ENCODE measurements at regions not wholly inside any gene's neighbourhood (a gene's known extent, or its start where the extent isn't known, plus 50 kb on each side); places are given as distances from the start of the nearest gene placed in this dataset.

- TF ChIP-seq ZNF560 (tag by site-specific recombination; IDR thresholded peaks at IDR 0.05; ENCODE audit: borderline replicate concordance): no peak
- TF ChIP-seq ZNF335 (tag by site-specific recombination; conservative IDR thresholded peaks at IDR 0.05): no peak
Observed at GRCh38 chr7:20012100-20012499, 205.1 kb downstream of the MACC1 start (continued).

GRCh38 chr7:20010877-20011276 lies 206.3 kb downstream of the MACC1 start:
- H3K9me3 ChIP-seq (ENCODE audit: control insufficient read depth, insufficient read depth, low read depth, low read length): no peaks in the 10 kb centered on the region

GRCh38 chr7:20007510-20007909 lies 209.7 kb downstream of the MACC1 start:
- ChIA-PET POLR2A (no interaction called here), CTCF (interaction anchor here (0.6 kb wide), 2 partner anchors 46 to 97 kb away, joined by 3 to 4 read pairs; no protein-coding TSS in a partner anchor)
- Histone ChIP-seq H3K36me3 (ENCODE audit: control insufficient read depth in 2 of 2, insufficient read depth in 1 of 2, low read length in 2 of 2) (no peaks in the 10 kb centered on the region), H3K4me3 (ENCODE audit: low read depth, low read length) (no peak overlapping the region), H3K4me1 (ENCODE audit: control insufficient read depth, insufficient read depth, low read length) (no peaks in the 10 kb centered on the region), H3K27ac (ENCODE audit: extremely low read depth, low read depth, low read length) (no peak overlapping the region), H3K9me3 (ENCODE audit: control insufficient read depth, insufficient read depth, low read depth, low read length) (no peaks in the 10 kb centered on the region)
- TF ChIP-seq ZNF48 (tag by site-specific recombination; IDR thresholded peaks at IDR 0.05): no peak
- no peak for TF ChIP-seq GLIS1 (tag by site-specific recombination; IDR thresholded peaks at IDR 0.05)
- TF ChIP-seq ZNF513 (tag by site-specific recombination; IDR thresholded peaks at IDR 0.05): no peak
- no peak for TF ChIP-seq TRIM28 (IDR thresholded peaks at IDR 0.05; ENCODE audit: borderline replicate concordance, low read length)
- TF ChIP-seq ZNF184 (tag by site-specific recombination; IDR thresholded peaks at IDR 0.05): no peak
- no peak for TF ChIP-seq ZNF555 (tag by site-specific recombination; conservative IDR thresholded peaks at IDR 0.05)
- no peak for TF ChIP-seq KLF10 (tag by site-specific recombination; IDR thresholded peaks at IDR 0.05)
- no peak for TF ChIP-seq IKZF3 (tag by site-specific recombination; IDR thresholded peaks at IDR 0.05)
- TF ChIP-seq OVOL3 (tag by site-specific recombination; IDR thresholded peaks at IDR 0.05): no peak

More at GRCh38 chr7:20010877-20011276, 206.3 kb downstream of the MACC1 start:
- ChIA-PET CTCF (interaction anchor here (0.7 kb wide), 1 partner anchor 346 kb away, joined by 3 read pairs; no protein-coding TSS in a partner anchor), POLR2A (no interaction called here)
- no peak overlapping the region for H3K4me3 ChIP-seq (ENCODE audit: low read depth, low read length)
- no peaks in the 10 kb centered on the region for H3K36me3 ChIP-seq (ENCODE audit: control insufficient read depth in 2 of 2, insufficient read depth in 1 of 2, low read length in 2 of 2)
- H3K27ac ChIP-seq (ENCODE audit: extremely low read depth, low read depth, low read length): no peak overlapping the region
- H3K4me1 ChIP-seq (ENCODE audit: control insufficient read depth, insufficient read depth, low read length): no peaks in the 10 kb centered on the region
- no peak for TF ChIP-seq REPIN1 (tag by site-specific recombination; IDR thresholded peaks at IDR 0.05; ENCODE audit: low read depth)
- no peak for TF ChIP-seq ZNF146 (tag by site-specific recombination; IDR thresholded peaks at IDR 0.05)
- no peak for TF ChIP-seq TCF7L2 (IDR thresholded peaks at IDR 0.05; ENCODE audit: borderline replicate concordance, low read depth, low read length)
- TF ChIP-seq ZNF10 (tag by site-specific recombination; IDR thresholded peaks at IDR 0.05): no peak
- TF ChIP-seq ZNF175 (tag by site-specific recombination; IDR thresholded peaks at IDR 0.05): no peak
- TF ChIP-seq ZNF707 (tag by site-specific recombination; IDR thresholded peaks at IDR 0.05): no peak
- no peak for TF ChIP-seq PRDM1 (tag by site-specific recombination; IDR thresholded peaks at IDR 0.05)
- TF ChIP-seq ZNF776 (tag by site-specific recombination; IDR thresholded peaks at IDR 0.05; ENCODE audit: borderline replicate concordance): no peak
- no peak for TF ChIP-seq ZNF423 (tag by site-specific recombination; IDR thresholded peaks at IDR 0.05)
- TF ChIP-seq, protein P1, sequence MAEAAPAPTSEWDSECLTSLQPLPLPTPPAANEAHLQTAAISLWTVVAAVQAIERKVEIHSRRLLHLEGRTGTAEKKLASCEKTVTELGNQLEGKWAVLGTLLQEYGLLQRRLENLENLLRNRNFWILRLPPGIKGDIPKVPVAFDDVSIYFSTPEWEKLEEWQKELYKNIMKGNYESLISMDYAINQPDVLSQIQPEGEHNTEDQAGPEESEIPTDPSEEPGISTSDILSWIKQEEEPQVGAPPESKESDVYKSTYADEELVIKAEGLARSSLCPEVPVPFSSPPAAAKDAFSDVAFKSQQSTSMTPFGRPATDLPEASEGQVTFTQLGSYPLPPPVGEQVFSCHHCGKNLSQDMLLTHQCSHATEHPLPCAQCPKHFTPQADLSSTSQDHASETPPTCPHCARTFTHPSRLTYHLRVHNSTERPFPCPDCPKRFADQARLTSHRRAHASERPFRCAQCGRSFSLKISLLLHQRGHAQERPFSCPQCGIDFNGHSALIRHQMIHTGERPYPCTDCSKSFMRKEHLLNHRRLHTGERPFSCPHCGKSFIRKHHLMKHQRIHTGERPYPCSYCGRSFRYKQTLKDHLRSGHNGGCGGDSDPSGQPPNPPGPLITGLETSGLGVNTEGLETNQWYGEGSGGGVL (tag by site-specific recombination; IDR thresholded peaks at IDR 0.05): no peak
- TF ChIP-seq, protein P2, sequence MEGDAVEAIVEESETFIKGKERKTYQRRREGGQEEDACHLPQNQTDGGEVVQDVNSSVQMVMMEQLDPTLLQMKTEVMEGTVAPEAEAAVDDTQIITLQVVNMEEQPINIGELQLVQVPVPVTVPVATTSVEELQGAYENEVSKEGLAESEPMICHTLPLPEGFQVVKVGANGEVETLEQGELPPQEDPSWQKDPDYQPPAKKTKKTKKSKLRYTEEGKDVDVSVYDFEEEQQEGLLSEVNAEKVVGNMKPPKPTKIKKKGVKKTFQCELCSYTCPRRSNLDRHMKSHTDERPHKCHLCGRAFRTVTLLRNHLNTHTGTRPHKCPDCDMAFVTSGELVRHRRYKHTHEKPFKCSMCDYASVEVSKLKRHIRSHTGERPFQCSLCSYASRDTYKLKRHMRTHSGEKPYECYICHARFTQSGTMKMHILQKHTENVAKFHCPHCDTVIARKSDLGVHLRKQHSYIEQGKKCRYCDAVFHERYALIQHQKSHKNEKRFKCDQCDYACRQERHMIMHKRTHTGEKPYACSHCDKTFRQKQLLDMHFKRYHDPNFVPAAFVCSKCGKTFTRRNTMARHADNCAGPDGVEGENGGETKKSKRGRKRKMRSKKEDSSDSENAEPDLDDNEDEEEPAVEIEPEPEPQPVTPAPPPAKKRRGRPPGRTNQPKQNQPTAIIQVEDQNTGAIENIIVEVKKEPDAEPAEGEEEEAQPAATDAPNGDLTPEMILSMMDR (tag by site-specific recombination; IDR thresholded peaks at IDR 0.05): no peak
- no peak for TF ChIP-seq ZBTB17 (tag by site-specific recombination; IDR thresholded peaks at IDR 0.05)
- no peak for TF ChIP-seq SCRT1 (tag by site-specific recombination; IDR thresholded peaks at IDR 0.05; ENCODE audit: borderline replicate concordance)
- no peak for TF ChIP-seq ZBTB1 (tag by site-specific recombination; IDR thresholded peaks at IDR 0.05)
- TF ChIP-seq ZNF777 (tag by site-specific recombination; IDR thresholded peaks at IDR 0.05; ENCODE audit: borderline replicate concordance): no peak

All from HEK293 (cell line).